GM10266 (cell line): ENCODE measurements at regions not wholly inside any gene's neighbourhood (a gene's known extent, or its start where the extent isn't known, plus 50 kb on each side); places are given as distances from the start of the nearest gene placed in this dataset.
"Not testable (repeated sequence)": the region's sequence is repeated elsewhere in the genome, so short reads cannot be mapped to it uniquely, and the experiment has no call there.

Experiments used
- DNase-seq: peaks from one replicate; pipeline ENCODE4 v3.0.0; 2012; ENCODE audit errors: extremely low spot score
- CTCF ChIP-seq: IDR thresholded peaks from 2 replicates; pipeline ENCODE4 v1.5.1; 2012; ENCODE audit warnings: mild to moderate bottlenecking, low read depth; ENCODE audit not compliant: control insufficient read depth, insufficient read depth; ENCODE audit errors: missing control alignments

GRCh38 chr7:119945822-119946221, 327.2 kb upstream of the KCND2 start:
- DNase-seq: no peak
- TF ChIP-seq CTCF: no peak

- TF ChIP-seq CTCF: no peak
- DNase-seq: no peak
Observed at GRCh38 chr7:119949053-119949452, 323.9 kb upstream of the KCND2 start.

GRCh38 chr7:119950390-119951041, 322.5 kb upstream of the KCND2 start:
- DNase-seq: not testable (repeated sequence)

- DNase-seq: not testable (repeated sequence)
Observed at GRCh38 chr7:119951614-119952013, 321.4 kb upstream of the KCND2 start.

- DNase-seq: no peak
- no peak for TF ChIP-seq CTCF
Observed at GRCh38 chr7:119957335-119957734, 315.6 kb upstream of the KCND2 start.

GRCh38 chr7:119959811-119960210, 313.2 kb upstream of the KCND2 start:
- TF ChIP-seq CTCF: no peak
- no peak for DNase-seq

GRCh38 chr7:119963654-119964053, 309.3 kb upstream of the KCND2 start:
- DNase-seq: no peak
- TF ChIP-seq CTCF: no peak

- no peak for TF ChIP-seq CTCF
- no peak for DNase-seq
Observed at GRCh38 chr7:119964065-119964464, 308.9 kb upstream of the KCND2 start.
